Natural killer cell (primary cell): ENCODE measurements at regions not wholly inside any gene's neighbourhood (a gene's known extent, or its start where the extent isn't known, plus 50 kb on each side); places are given as distances from the start of the nearest gene placed in this dataset.

Source experiments
- ATAC-seq, 3 donors: fragments of 150-1000 bp in 2 of 3; fragments of 200-7000 bp in 1 of 3; cut with Tn5 transposase; 1 replicate in 1 of 3; 2 replicates in 2 of 3; pipeline ENCODE4 v1.10.0; 2021; ENCODE audit warnings: mild to moderate bottlenecking in 2 of 3, moderate library complexity in 2 of 3
- DNase-seq, 2 donors: peaks; one replicate each; pipeline versions ENCODE4 v3.0.0 to v3.0.0-alpha.2; 2013 to 2021; ENCODE audit warnings: mixed read lengths in 1 of 2
- H3K27ac ChIP-seq: one replicate; pipeline ENCODE4 v1.5.1; 2013; ENCODE audit warnings: mild to moderate bottlenecking, low read length
- H3K27me3 ChIP-seq: one replicate; pipeline ENCODE4 v1.6.1; 2013; ENCODE audit warnings: low read length; ENCODE audit not compliant: control insufficient read depth, insufficient read depth
- H3K36me3 ChIP-seq: one replicate; pipeline ENCODE4 v1.6.1; 2013; ENCODE audit warnings: low read length; ENCODE audit not compliant: control insufficient read depth, insufficient read depth
- H3K4me1 ChIP-seq: one replicate; pipeline ENCODE4 v1.6.1; 2013; ENCODE audit warnings: low read length; ENCODE audit not compliant: control insufficient read depth, insufficient read depth
- H3K4me3 ChIP-seq: one replicate; pipeline ENCODE4 v1.5.1; 2013; ENCODE audit warnings: low read length
- H3K9me3 ChIP-seq: one replicate; pipeline ENCODE4 v1.6.1; 2013; ENCODE audit warnings: low read length; ENCODE audit not compliant: control insufficient read depth, insufficient read depth
- H3K27ac Mint-ChIP-seq, 2 donors: one replicate each; pipeline ENCODE4 v1.8.0; 2022; ENCODE audit warnings: mild to moderate bottlenecking in 2 of 2, mixed read lengths in 2 of 2, moderate library complexity in 1 of 2
- H3K27me3 Mint-ChIP-seq, 2 donors: one replicate each; pipeline ENCODE4 v1.8.0; 2022; ENCODE audit warnings: low read depth in 2 of 2, mixed read lengths in 2 of 2
- H3K36me3 Mint-ChIP-seq: one replicate; pipeline ENCODE4 v1.8.0; 2022; ENCODE audit warnings: mixed read lengths
- H3K4me1 Mint-ChIP-seq, 2 donors: one replicate each; pipeline ENCODE4 v1.8.0; 2022; ENCODE audit warnings: mixed read lengths in 2 of 2
- H3K4me3 Mint-ChIP-seq: one replicate; pipeline ENCODE4 v1.8.0; 2022; ENCODE audit warnings: mild to moderate bottlenecking, moderate library complexity, mixed read lengths
- H3K9me3 Mint-ChIP-seq, 2 donors: one replicate each; pipeline ENCODE4 v1.8.0; 2022; ENCODE audit warnings: mixed read lengths in 2 of 2
- CTCF ChIP-seq: fragments of 200-600 bp; IDR thresholded peaks from one replicate; pipeline ENCODE4 v1.8.0; 2022; ENCODE audit warnings: antibody characterized with exemption
- WGBS: methylation state at CpG from one replicate; pipeline ENCODE4 v1.1.7; 2013; ENCODE audit warnings: missing lambda C conversion rate; ENCODE audit not compliant: insufficient coverage; 5-methylcytosine and 5-hydroxymethylcytosine counted together
- intact Hi-C: fragments of 100-400 bp; cut with micrococcal nuclease; formaldehyde crosslinking; loops from one replicate; pipeline ENCODE4 v1.14.2; 2022

- no peak for TF ChIP-seq CTCF
- H3K4me3 ChIP-seq: no peak overlapping the region
- no peaks in the 10 kb centered on the region for H3K4me1 Mint-ChIP-seq
- no peak overlapping the region for H3K27ac ChIP-seq
- H3K4me1 ChIP-seq: no peaks in the 10 kb centered on the region
- ATAC-seq: no peak
- H3K4me3 Mint-ChIP-seq: no peak overlapping the region
- WGBS: 77% methylated on average over 2 of the region's 2 CpGs
- H3K27ac Mint-ChIP-seq: no peak overlapping the region
- H3K36me3 Mint-ChIP-seq: no peaks in the 10 kb centered on the region
- H3K36me3 ChIP-seq: no peaks in the 10 kb centered on the region
- DNase-seq: no peak
- H3K27me3 ChIP-seq: no peaks in the 10 kb centered on the region
- intact Hi-C loops: no loop called here
- no peaks in the 10 kb centered on the region for H3K9me3 ChIP-seq
- peaks cover 9 to 26% of the 10 kb centered on the region in 2 donors for H3K27me3 Mint-ChIP-seq
- H3K9me3 Mint-ChIP-seq: no peaks in the 10 kb centered on the region
Measured at GRCh38 chr6:134691180-134691579, 258.7 kb downstream of the ALDH8A1 start.

- no peak for TF ChIP-seq CTCF
- DNase-seq: no peak
- no peaks in the 10 kb centered on the region for H3K9me3 Mint-ChIP-seq
- no peak overlapping the region for H3K27ac Mint-ChIP-seq
- intact Hi-C loops: no loop called here
- H3K36me3 Mint-ChIP-seq: no peaks in the 10 kb centered on the region
- H3K27ac ChIP-seq: no peak overlapping the region
- no peak overlapping the region for H3K4me3 Mint-ChIP-seq
- no peak overlapping the region for H3K4me3 ChIP-seq
- H3K4me1 Mint-ChIP-seq: no peaks in the 10 kb centered on the region
- no peaks in the 10 kb centered on the region for H3K27me3 ChIP-seq
- ATAC-seq: no peak
- no peaks in the 10 kb centered on the region for H3K9me3 ChIP-seq
- peaks cover 10 to 21% of the 10 kb centered on the region in 2 donors for H3K27me3 Mint-ChIP-seq
- no peaks in the 10 kb centered on the region for H3K36me3 ChIP-seq
- 97% methylated on average over 2 of the region's 3 CpGs for whole genome bisulfite sequencing
- H3K4me1 ChIP-seq: no peaks in the 10 kb centered on the region
Measured at GRCh38 chr6:134690048-134690447, 259.9 kb downstream of the ALDH8A1 start.

GRCh38 chr6:134689641-134690040, 260.3 kb downstream of the ALDH8A1 start:
- H3K4me3 ChIP-seq: no peak overlapping the region
- no peaks in the 10 kb centered on the region for H3K9me3 ChIP-seq
- TF ChIP-seq CTCF: no peak
- no peak overlapping the region for H3K27ac ChIP-seq
- DNase-seq (no peak), ATAC-seq (no peak)
- no peaks in the 10 kb centered on the region for H3K4me1 ChIP-seq
- no peaks in the 10 kb centered on the region for H3K27me3 ChIP-seq
- Mint-ChIP-seq H3K4me1 (no peaks in the 10 kb centered on the region), H3K4me3 (no peak overlapping the region), H3K9me3 (no peaks in the 10 kb centered on the region), H3K36me3 (no peaks in the 10 kb centered on the region), H3K27me3 (peaks cover 10 to 17% of the 10 kb centered on the region in 2 donors), H3K27ac (no peak overlapping the region)
- WGBS: 93% methylated on average over 4 of the region's 4 CpGs
- no peaks in the 10 kb centered on the region for H3K36me3 ChIP-seq
- intact Hi-C loops: no loop called here

- ATAC-seq (no peak), DNase-seq (no peak)
- no peaks in the 10 kb centered on the region for H3K9me3 Mint-ChIP-seq
- intact Hi-C loops: no loop called here
- 83% methylated on average over 4 of the region's 4 CpGs for WGBS
- Histone ChIP-seq H3K9me3 (no peaks in the 10 kb centered on the region), H3K4me3 (no peak overlapping the region), H3K4me1 (no peaks in the 10 kb centered on the region), H3K27me3 (no peaks in the 10 kb centered on the region), H3K27ac (no peak overlapping the region), H3K36me3 (no peaks in the 10 kb centered on the region)
- TF ChIP-seq CTCF: no peak
- no peaks in the 10 kb centered on the region for H3K4me1 Mint-ChIP-seq
- H3K4me3 Mint-ChIP-seq: no peak overlapping the region
- H3K36me3 Mint-ChIP-seq: no peaks in the 10 kb centered on the region
- H3K27me3 Mint-ChIP-seq: peaks cover 10 to 14% of the 10 kb centered on the region in 2 donors
- no peak overlapping the region for H3K27ac Mint-ChIP-seq
Measured at GRCh38 chr6:134689177-134689576, 260.7 kb downstream of the ALDH8A1 start.
